Stomach (tissue), 8 donors: ENCODE measurements at regions not wholly inside any gene's neighbourhood (a gene's known extent, or its start where the extent isn't known, plus 50 kb on each side); places are given as distances from the start of the nearest gene placed in this dataset.

Experiments
- DNase-seq, 2 donors: peaks; one replicate each; pipeline versions ENCODE4 v3.0.0 to v3.0.0-alpha.2; 2013 to 2019
- H3K27ac ChIP-seq, 5 donors: fragments of 200-600 bp in 4 of 5; sonication (generic) in 4 of 5; one replicate each; pipeline ENCODE4 v1.5.1; 2013 to 2019; ENCODE audit warnings: mild to moderate bottlenecking in 1 of 5, moderate library complexity in 1 of 5
- H3K27me3 ChIP-seq, 3 donors: fragments of 200-600 bp; sonication (generic); one replicate each; pipeline ENCODE4 v1.5.1; 2017 to 2019; ENCODE audit warnings: mixed run types in 1 of 3
- H3K36me3 ChIP-seq, 4 donors: fragments of 200-600 bp; sonication (generic); 1 replicate in 3 of 4; 2 replicates in 1 of 4; pipeline ENCODE4 v1.5.1; 2016 to 2019
- H3K4me1 ChIP-seq, 4 donors: fragments of 200-600 bp; sonication (generic); one replicate each; pipeline ENCODE4 v1.5.1; 2016 to 2019
- H3K4me3 ChIP-seq, 4 donors: fragments of 200-600 bp; sonication (generic) in 3 of 4; one replicate each; pipeline ENCODE4 v1.5.1; 2016 to 2019; ENCODE audit warnings: mild to moderate bottlenecking in 1 of 4
- H3K9me3 ChIP-seq, 4 donors: fragments of 200-600 bp; sonication (generic); one replicate each; pipeline ENCODE4 v1.5.1; 2016 to 2019
- CTCF ChIP-seq, 7 experiments: fragments of 450-650 bp in 4 of 7; fragments of 200-600 bp in 3 of 7; sonication (generic) in 3 of 7; IDR thresholded peaks; one replicate each; pipeline ENCODE4 v1.5.1; 2016 to 2019; ENCODE audit warnings: antibody characterized with exemption in 7 of 7, control low read depth in 2 of 7, mild to moderate bottlenecking in 1 of 7
- EP300 ChIP-seq: sonication (generic); formaldehyde crosslinking; IDR thresholded peaks from one replicate; pipeline ENCODE4 v1.6.1; 2017; ENCODE audit warnings: antibody characterized with exemption
- POLR2A ChIP-seq, 4 donors: fragments of 450-650 bp; IDR thresholded peaks; one replicate each; pipeline ENCODE4 v1.6.1; 2016; ENCODE audit warnings: antibody characterized with exemption in 4 of 4, control low read depth in 2 of 4, mild to moderate bottlenecking in 1 of 4, moderate library complexity in 1 of 4
- POLR2AphosphoS5 ChIP-seq, 3 donors: sonication (generic); formaldehyde crosslinking; IDR thresholded peaks; one replicate each; pipeline ENCODE4 v1.6.1; 2016; ENCODE audit warnings: antibody characterized with exemption in 3 of 3
- WGBS, 5 donors: extraction: QIAGEN DNeasy Blood & Tissue Kit in 3 of 5; methylation state at CpG; one replicate each; pipeline versions ENCODE4 v1.1.5 to v1.1.7; 2013 to 2018; 5-methylcytosine and 5-hydroxymethylcytosine counted together
- intact Hi-C: fragments of 100-400 bp; cut with DNase I; formaldehyde crosslinking; loops from one replicate; pipeline ENCODE4 v1.15.1; 2023; ENCODE audit warnings: low total_unique reads
- donor health status: healthy with polysubstance abuse.
- donor health status: Bipolar disorder and iron deficiency.
- donor health status: healthy.

GRCh38 chr4:74858921-74859562, 64.7 kb upstream of the BTC start:
- intact Hi-C loops = no loop called here
- WGBS, 5 donors = 78 to 89% (median 83%) methylated on average over 6 of the region's 6 CpGs
- no peaks in the 10 kb centered on the region for H3K27me3 ChIP-seq
- no peaks in the 10 kb centered on the region for H3K4me1 ChIP-seq
- H3K4me3 ChIP-seq = no peak overlapping the region
- DNase-seq = no peak
- H3K36me3 ChIP-seq = no peaks in the 10 kb centered on the region
- no peak for TF ChIP-seq POLR2A (IDR thresholded peaks at IDR 0.05)
- no peak for TF ChIP-seq CTCF (IDR thresholded peaks at IDR 0.05)
- no peak for TF ChIP-seq POLR2AphosphoS5 (IDR thresholded peaks at IDR 0.05)
- no peak for TF ChIP-seq EP300
- no peaks in the 10 kb centered on the region for H3K9me3 ChIP-seq
- no peak overlapping the region for H3K27ac ChIP-seq

GRCh38 chr4:74855879-74856278, 61.6 kb upstream of the BTC start:
- intact Hi-C loops = no loop called here
- Histone ChIP-seq H3K27ac (no peak overlapping the region), H3K4me1 (no peaks in the 10 kb centered on the region), H3K27me3 (no peaks in the 10 kb centered on the region), H3K36me3 (no peaks in the 10 kb centered on the region), H3K4me3 (no peak overlapping the region), H3K9me3 (peaks cover 0 to 3% (median 1%) of the 10 kb centered on the region in 4 donors)
- no peak for TF ChIP-seq CTCF (IDR thresholded peaks at IDR 0.05)
- no peak for TF ChIP-seq POLR2AphosphoS5 (IDR thresholded peaks at IDR 0.05)
- no peak for TF ChIP-seq POLR2A (IDR thresholded peaks at IDR 0.05)
- TF ChIP-seq EP300 = no peak
- 78 to 94% (median 90%) methylated on average over 2 of the region's 2 CpGs for WGBS, 5 donors
- DNase-seq = no peak

- Histone ChIP-seq H3K27ac (no peak overlapping the region), H3K27me3 (no peaks in the 10 kb centered on the region), H3K4me1 (no peaks in the 10 kb centered on the region), H3K36me3 (no peaks in the 10 kb centered on the region), H3K9me3 (peaks cover 5 to 17% (median 10%) of the 10 kb centered on the region in 4 donors), H3K4me3 (no peak overlapping the region)
- intact Hi-C loops = no loop called here
- no peak for DNase-seq
- 91 to 98% (median 95%) methylated on average over 4 of the region's 4 CpGs for WGBS, 5 donors
- no peak for TF ChIP-seq EP300
- no peak for TF ChIP-seq POLR2AphosphoS5 (IDR thresholded peaks at IDR 0.05)
- TF ChIP-seq POLR2A (IDR thresholded peaks at IDR 0.05) = no peak
- TF ChIP-seq CTCF (IDR thresholded peaks at IDR 0.05) = no peak
Measured at GRCh38 chr4:74848774-74849173, 54.5 kb upstream of the BTC start.

GRCh38 chr4:74845834-74846233, 51.5 kb upstream of the BTC start:
- DNase-seq = no peak
- WGBS, 5 donors = 90 to 100% (median 95%) methylated on average over 1 of the region's 1 CpG
- TF ChIP-seq EP300 = no peak
- no peak for TF ChIP-seq CTCF (IDR thresholded peaks at IDR 0.05)
- TF ChIP-seq POLR2AphosphoS5 (IDR thresholded peaks at IDR 0.05) = no peak
- TF ChIP-seq POLR2A (IDR thresholded peaks at IDR 0.05) = no peak
- Histone ChIP-seq H3K4me1 (no peaks in the 10 kb centered on the region), H3K9me3 (peaks cover 5 to 13% (median 9%) of the 10 kb centered on the region in 4 donors), H3K36me3 (no peaks in the 10 kb centered on the region), H3K27ac (no peak overlapping the region), H3K4me3 (no peak overlapping the region), H3K27me3 (no peaks in the 10 kb centered on the region)
- intact Hi-C loops = no loop called here
